HepG2 (cell line): ENCODE measurements at regions not wholly inside any gene's neighbourhood (a gene's known extent, or its start where the extent isn't known, plus 50 kb on each side); places are given as distances from the start of the nearest gene placed in this dataset.
"Not testable (repeated sequence)": the region's sequence is repeated elsewhere in the genome, so short reads cannot be mapped to it uniquely, and the experiment has no call there.

Experiments
- ATAC-seq: fragments of 200-7000 bp; cut with Tn5 transposase; 3 replicates; pipeline ENCODE4 v1.9.1; 2020; ENCODE audit warnings: mild to moderate bottlenecking, moderate library complexity
- BruUV-seq: library from RNA; stranded (reverse); fragments of 400-500 nt; replicated peaks from 2 replicates; lab custom pipeline; 2021; lab: Mats Ljungman, UMichigan
- CTCF ChIA-PET: fragments of 300-600 bp; formaldehyde crosslinking; extraction: SDS; loops from one replicate; lab custom pipeline; 2021; ENCODE audit warnings: low total read pairs, inconsistent platforms, low intra/inter-chr PET ratio; lab: Yijun Ruan, JAX
- POLR2A ChIA-PET: fragments of 350-600 bp; sonication (Branson Sonifier 250); formaldehyde crosslinking; loops from one replicate; lab custom pipeline; 2020; ENCODE audit warnings: antibody characterized with exemption, inconsistent platforms; lab: Yijun Ruan, JAX
- DNase-seq: peaks from one replicate; pipeline ENCODE4 v3.0.0-alpha.2; 2015; ENCODE audit warnings: low spot score
- FAIRE-seq: peaks from 3 replicates; lab custom pipeline; 2011; peaks lifted over from hg19 to GRCh38; lab: Jason Lieb, UNC
- H2AFZ ChIP-seq: one replicate; pipeline ENCODE4 v1.6.1; 2011; ENCODE audit warnings: low read length, inconsistent platforms
- H3K27ac ChIP-seq: fragments of 300-600 bp; 3 replicates; pipeline ENCODE4 v1.8.0; 2011; ENCODE audit warnings: mixed run types, mild to moderate bottlenecking, mixed read lengths, low read length, inconsistent platforms; ENCODE audit not compliant: insufficient read depth; ENCODE audit errors: extremely low read length
- H3K27me3 ChIP-seq, 2 experiments: fragments of 200-600 bp in 1 of 2; 2 replicates in 1 of 2; 3 replicates in 1 of 2; pipeline versions ENCODE4 v1.6.0 to v1.8.0; 2011; ENCODE audit warnings: low read length in 2 of 2, mild to moderate bottlenecking in 2 of 2, moderate library complexity in 2 of 2, inconsistent platforms in 1 of 2; ENCODE audit not compliant: insufficient read depth in 2 of 2, control insufficient read depth in 1 of 2
- H3K36me3 ChIP-seq, 2 experiments: fragments of 200-600 bp in 1 of 2; replicated peaks in 1 of 2; 2 replicates in 1 of 2; 3 replicates in 1 of 2; pipeline versions ENCODE4 v1.5.1 to v1.8.0; 2011; ENCODE audit warnings: low read length in 2 of 2, inconsistent platforms in 1 of 2; ENCODE audit not compliant: insufficient read depth in 2 of 2, control insufficient read depth in 1 of 2
- H3K4me1 ChIP-seq: 2 replicates; pipeline ENCODE4 v1.5.1; 2012; ENCODE audit warnings: low read length, inconsistent platforms; ENCODE audit not compliant: insufficient read depth
- H3K4me2 ChIP-seq: 2 replicates; pipeline ENCODE4 v1.6.0; 2011; ENCODE audit warnings: low read depth, low read length, inconsistent platforms
- H3K4me3 ChIP-seq, 3 experiments: fragments of 200-600 bp in 1 of 3; sonication (generic), shearing (Covaris generic) in 1 of 3; replicated peaks in 1 of 3; 2 replicates each; pipeline ENCODE4 v1.5.1; 2011 to 2016; ENCODE audit warnings: low read length in 3 of 3, inconsistent platforms in 2 of 3, low read depth in 2 of 3, mild to moderate bottlenecking in 2 of 3, control low read depth in 1 of 3, mixed read lengths in 1 of 3; ENCODE audit not compliant: insufficient read depth in 1 of 3
- H3K79me2 ChIP-seq: one replicate; pipeline ENCODE4 v1.6.1; 2011; ENCODE audit warnings: low read length, inconsistent platforms; ENCODE audit not compliant: insufficient read depth
- H3K9ac ChIP-seq: 2 replicates; pipeline ENCODE4 v1.6.0; 2011; ENCODE audit warnings: mild to moderate bottlenecking, low read depth, low read length, inconsistent platforms; ENCODE audit not compliant: insufficient read depth
- H3K9me3 ChIP-seq: 2 replicates; pipeline ENCODE4 v1.5.1; 2012; ENCODE audit warnings: mild to moderate bottlenecking, low read length
- H4K20me1 ChIP-seq: 2 replicates; pipeline ENCODE4 v1.6.0; 2011; ENCODE audit warnings: inconsistent platforms, mild to moderate bottlenecking, low read length, moderate library complexity; ENCODE audit not compliant: insufficient read depth
- WGBS: methylation state at CpG from one replicate; pipeline ENCODE4 v1.1.6; 2017; ENCODE audit warnings: low lambda C conversion rate; 5-methylcytosine and 5-hydroxymethylcytosine counted together
- in situ Hi-C: cut with HindIII; loops from 2 replicates; pipeline ENCODE4 v1.10.0; 2017; ENCODE audit warnings: low pct_unique_long_range_greater_than_20kb; ENCODE audit not compliant: extremely low pct_ligation_motif_present
- intact Hi-C: fragments of 100-400 bp; cut with micrococcal nuclease; formaldehyde crosslinking; loops from one replicate; pipeline ENCODE4 v1.10.0; 2022; ENCODE audit not compliant: unreplicated experiment

DNA sequence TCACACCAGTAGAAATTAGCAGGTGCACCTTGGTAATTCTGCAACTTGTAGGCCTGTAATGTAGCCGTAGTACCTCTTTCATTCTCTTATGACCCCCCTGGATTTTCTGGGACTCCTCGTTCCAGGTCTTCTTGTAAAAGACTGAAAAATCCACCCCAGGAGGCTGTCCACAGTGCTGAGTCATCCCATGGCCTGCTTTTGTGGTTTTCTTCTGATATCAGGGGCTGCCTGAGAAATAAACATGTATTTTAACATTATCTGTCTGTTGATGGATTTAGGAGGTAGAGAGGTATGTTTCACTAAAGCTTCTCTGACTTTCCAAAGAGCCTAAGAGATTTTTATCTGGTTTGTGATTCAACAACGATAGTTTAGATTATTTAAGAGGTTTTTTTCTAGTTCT is 171.9 kb downstream of the RBMY1A1 start:
- ATAC-seq, BruUV-seq, H2AFZ ChIP-seq, H3K9me3 ChIP-seq, H3K4me3 ChIP-seq, in situ Hi-C loops, H3K4me1 ChIP-seq, intact Hi-C loops, DNase-seq, H3K4me2 ChIP-seq, CTCF ChIA-PET, H3K27me3 ChIP-seq, H3K36me3 ChIP-seq, H4K20me1 ChIP-seq, POLR2A ChIA-PET, H3K9ac ChIP-seq, FAIRE-seq, H3K79me2 ChIP-seq, H3K27ac ChIP-seq: not testable (repeated sequence)
- WGBS = 0% methylated on average over 2 of the region's 3 CpGs

DNA sequence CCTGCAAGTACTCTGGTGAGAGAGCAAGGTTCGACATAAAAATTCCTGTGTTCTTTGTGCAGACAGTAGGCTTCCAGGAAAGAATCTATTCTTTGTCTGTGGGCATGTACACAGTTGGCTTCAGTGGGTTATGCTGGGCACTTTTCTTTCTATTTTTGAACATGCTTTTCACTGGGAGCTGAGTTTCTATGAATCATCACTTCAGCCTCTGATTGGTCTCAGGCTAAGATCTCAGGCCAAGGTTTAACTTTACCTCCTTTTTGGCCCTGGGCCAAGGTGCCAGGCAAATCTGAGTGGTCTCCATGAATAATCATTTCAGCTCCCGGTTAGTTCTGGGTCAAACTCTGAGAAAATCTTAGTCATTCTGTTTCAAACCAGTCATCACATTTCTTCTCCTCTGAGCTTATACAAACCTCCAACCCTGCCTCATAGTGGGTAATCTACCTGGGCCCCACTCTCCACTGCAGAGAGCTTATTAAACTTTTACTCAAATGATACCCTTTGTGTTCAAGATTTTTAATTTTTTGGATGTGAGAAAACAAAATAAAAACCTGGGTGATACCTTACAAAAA is 158.8 kb downstream of the RBMY1D start:
- WGBS = no CpG with 5 or more reads among the region's 2 CpGs
- H3K79me2 ChIP-seq, H3K4me1 ChIP-seq, H3K36me3 ChIP-seq, H4K20me1 ChIP-seq, H3K27me3 ChIP-seq, BruUV-seq, H3K4me3 ChIP-seq, POLR2A ChIA-PET, in situ Hi-C loops, ATAC-seq, intact Hi-C loops, H3K9me3 ChIP-seq, CTCF ChIA-PET, H2AFZ ChIP-seq, H3K9ac ChIP-seq, H3K27ac ChIP-seq, H3K4me2 ChIP-seq, DNase-seq, FAIRE-seq: not testable (repeated sequence)

DNA sequence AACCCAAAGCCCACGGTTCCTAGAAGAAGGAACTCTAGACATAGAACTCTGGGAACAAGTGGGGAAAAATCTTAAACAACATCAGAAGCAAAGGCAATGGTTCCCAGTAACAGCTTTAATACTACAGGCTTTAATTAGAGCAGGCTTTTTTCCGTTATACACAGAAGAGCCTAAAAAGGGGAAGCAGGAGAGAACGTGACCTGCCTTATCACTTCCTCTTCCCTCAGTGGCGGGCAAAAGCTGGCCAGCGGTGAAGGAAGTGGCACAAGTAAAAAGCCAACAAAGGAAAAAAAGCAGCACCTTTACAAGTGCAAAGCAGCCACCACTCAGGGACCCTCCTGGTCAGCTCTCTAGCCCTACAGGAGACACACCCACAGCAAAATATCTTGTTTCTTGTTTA is 149.3 kb downstream of the RBMY1D start:
- H3K4me1 ChIP-seq, DNase-seq, H4K20me1 ChIP-seq, ATAC-seq, H3K27ac ChIP-seq, intact Hi-C loops, FAIRE-seq, H3K4me3 ChIP-seq, CTCF ChIA-PET, H3K79me2 ChIP-seq, in situ Hi-C loops, H3K9ac ChIP-seq, H3K27me3 ChIP-seq, H3K36me3 ChIP-seq, H2AFZ ChIP-seq, H3K4me2 ChIP-seq, H3K9me3 ChIP-seq, BruUV-seq, POLR2A ChIA-PET: not testable (repeated sequence)
- WGBS = no CpG with 5 or more reads among the region's 5 CpGs

DNA sequence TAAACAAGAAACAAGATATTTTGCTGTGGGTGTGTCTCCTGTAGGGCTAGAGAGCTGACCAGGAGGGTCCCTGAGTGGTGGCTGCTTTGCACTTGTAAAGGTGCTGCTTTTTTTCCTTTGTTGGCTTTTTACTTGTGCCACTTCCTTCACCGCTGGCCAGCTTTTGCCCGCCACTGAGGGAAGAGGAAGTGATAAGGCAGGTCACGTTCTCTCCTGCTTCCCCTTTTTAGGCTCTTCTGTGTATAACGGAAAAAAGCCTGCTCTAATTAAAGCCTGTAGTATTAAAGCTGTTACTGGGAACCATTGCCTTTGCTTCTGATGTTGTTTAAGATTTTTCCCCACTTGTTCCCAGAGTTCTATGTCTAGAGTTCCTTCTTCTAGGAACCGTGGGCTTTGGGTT is 134.1 kb downstream of the RBMY1D start:
- WGBS = no CpG with 5 or more reads among the region's 5 CpGs
- H2AFZ ChIP-seq, ATAC-seq, H4K20me1 ChIP-seq, H3K36me3 ChIP-seq, DNase-seq, H3K79me2 ChIP-seq, intact Hi-C loops, FAIRE-seq, POLR2A ChIA-PET, H3K9ac ChIP-seq, H3K27me3 ChIP-seq, H3K4me1 ChIP-seq, H3K9me3 ChIP-seq, in situ Hi-C loops, H3K27ac ChIP-seq, H3K4me3 ChIP-seq, BruUV-seq, CTCF ChIA-PET, H3K4me2 ChIP-seq: not testable (repeated sequence)
